ENCODE measurements at regions not wholly inside any gene's neighbourhood (a gene's known extent, or its start where the extent isn't known, plus 50 kb on each side); places are given as distances from the start of the nearest gene placed in this dataset.

DNA sequence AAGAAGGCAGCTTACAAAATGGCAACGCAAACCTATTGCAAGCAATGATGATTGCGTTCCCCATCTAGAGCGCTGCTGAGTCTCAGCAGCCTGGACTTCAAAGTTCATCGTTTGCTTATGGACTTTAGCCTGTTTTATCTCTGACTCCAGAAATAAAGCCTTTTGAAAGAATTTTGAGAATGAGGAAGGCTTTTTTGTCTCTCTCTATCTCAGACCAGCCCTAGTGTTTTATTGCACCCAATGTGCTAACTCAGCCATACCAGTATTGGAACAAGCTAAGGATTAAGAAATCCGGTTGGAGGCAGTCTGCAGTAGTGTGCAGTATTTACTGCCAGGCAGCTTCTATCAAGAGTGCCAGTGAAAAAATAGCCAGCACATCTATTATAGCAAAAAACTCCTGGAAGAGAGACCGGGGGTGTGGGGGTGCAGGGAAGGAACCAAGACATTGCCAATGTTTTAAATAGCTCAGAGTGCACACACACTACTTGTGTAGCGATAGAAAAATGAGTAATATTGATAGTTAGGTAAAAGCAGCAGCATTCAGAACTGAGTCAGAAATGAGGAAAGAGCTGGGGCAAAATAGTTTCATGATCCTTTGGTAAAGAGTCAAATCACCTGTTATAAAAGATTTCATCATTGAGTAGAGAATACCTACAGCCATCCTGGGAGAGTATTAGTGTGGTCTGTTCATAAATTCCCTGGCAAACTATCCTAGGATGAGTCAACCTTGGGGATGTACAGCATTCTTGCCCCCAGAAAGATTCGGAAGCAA lies 219.0 kb downstream of the ZNF608 start:
- TF ChIP-seq CTCF (IDR thresholded peaks at IDR 0.05) (no peak), POLR2A (IDR thresholded peaks at IDR 0.05) (no peak)

Measured in lower leg skin (tissue), 3 donors.